ENCODE measurements at regions not wholly inside any gene's neighbourhood (a gene's known extent, or its start where the extent isn't known, plus 50 kb on each side); places are given as distances from the start of the nearest gene placed in this dataset.

DNA sequence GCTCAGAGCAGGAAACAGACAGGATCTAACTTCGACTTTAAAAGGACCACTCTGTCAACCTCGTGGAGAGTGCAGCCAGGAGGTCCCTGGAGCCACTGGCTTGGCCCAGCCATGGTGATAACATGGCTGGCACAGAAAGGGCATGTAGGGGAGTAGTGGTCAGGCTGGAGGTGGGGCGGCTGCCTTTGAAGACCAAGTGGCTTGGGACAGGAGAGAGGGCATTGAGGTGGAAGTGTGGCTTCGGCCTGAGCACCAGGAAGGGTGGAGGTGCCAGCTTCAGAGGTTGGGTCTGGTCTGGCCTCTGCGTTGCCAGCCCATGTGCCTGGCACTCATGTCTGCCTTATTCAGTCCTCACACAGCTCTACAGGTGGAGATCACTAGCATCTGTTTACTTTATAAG is 270.0 kb downstream of the NSG2 start:
- POLR2A ChIA-PET: no interaction called here
- Histone ChIP-seq H3K4me1 (ENCODE audit: control insufficient read depth in 1 of 2, insufficient read depth in 2 of 2, low read length in 2 of 2) (no peaks in the 10 kb centered on the region; a peak in 1 of 4 replicates), H3K36me3 (ENCODE audit: control insufficient read depth in 1 of 2, insufficient read depth in 2 of 2, low read length in 2 of 2) (no peaks in the 10 kb centered on the region), H3K4me2 (ENCODE audit: low read length) (no peak overlapping the region), H2AFZ (ENCODE audit: low read depth, low read length, poor library complexity, severe bottlenecking) (no peak overlapping the region), H3K27me3 (ENCODE audit: insufficient read depth, low read length) (peaks cover 14% of the 10 kb centered on the region; the same call in 1 of the 2 replicates), H3K79me2 (ENCODE audit: insufficient read depth, low read length) (no peaks in the 10 kb centered on the region), H3K27ac (ENCODE audit: low read depth, low read length) (no peak overlapping the region), H3K9me2 (ENCODE audit: insufficient read depth) (no peaks in the 10 kb centered on the region), H3K9me3 (ENCODE audit: control insufficient read depth in 1 of 2, insufficient read depth in 1 of 2, low read depth in 1 of 2, low read length in 2 of 2) (no peaks in the 10 kb centered on the region), H3K4me3 (replicated peaks in 1 of 2; ENCODE audit: low read depth in 1 of 2, low read length in 2 of 2) (no peak overlapping the region), H3K9ac (ENCODE audit: low read length) (no peak overlapping the region), H4K20me1 (ENCODE audit: insufficient read depth) (no peaks in the 10 kb centered on the region)
- intact Hi-C loops (cut with micrococcal nuclease): loop anchor here (5.0 kb wide), 1 partner anchor 1608 kb away; no protein-coding TSS in a partner anchor
- CTCF ChIA-PET: interaction anchor here (0.6 to 5.6 kb wide), 4 partner anchors 8 to 478 kb away, joined by 3 to 87 read pairs (median 4); partner anchors contain the start of gene NSG2
- DNase-seq (ENCODE audit: low read depth, low spot score) (no peak), ATAC-seq (no peak)
- no TSS peak for BruUV-seq (replicated peaks)
- TF ChIP-seq RAD21 (IDR thresholded peaks at IDR 0.05; ENCODE audit: low read depth): no peak
- TF ChIP-seq YY1 (IDR thresholded peaks at IDR 0.05; ENCODE audit: extremely low read depth, insufficient replicate concordance, low read depth, low read length): no peak
- RAD21 ChIA-PET (ENCODE audit: low non-redundant PET in 1 of 2, low total read pairs in 2 of 2, uncharacterized antibody in 2 of 2, unreplicated experiment in 2 of 2): interaction anchor here (3.9 to 4.9 kb wide), 2 partner anchors 270 kb away, joined by 18 to 23 read pairs; partner anchors contain the start of gene NSG2 (in 2 of the 2)

DNA sequence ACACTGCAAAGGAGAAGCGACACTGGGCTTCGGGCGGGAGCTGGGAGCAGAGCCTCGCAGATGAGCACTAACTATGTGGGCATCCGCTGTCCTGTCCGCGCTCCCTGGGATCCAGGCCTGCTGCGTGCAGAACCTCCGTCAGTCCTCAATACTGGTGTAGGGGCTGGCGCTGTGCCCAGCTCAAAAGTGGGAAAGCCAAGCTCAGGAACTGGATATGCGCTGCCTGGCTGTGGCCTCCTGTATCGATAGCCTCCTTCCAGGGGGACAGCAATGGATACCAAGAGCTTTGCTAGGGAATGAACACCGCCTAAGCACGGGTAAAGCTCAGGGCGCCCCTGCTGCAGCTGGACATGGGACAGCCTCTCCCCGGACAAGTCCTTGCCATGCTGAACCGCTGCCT is 270.4 kb downstream of the NSG2 start:
- H3K36me3 ChIP-seq (ENCODE audit: control insufficient read depth in 1 of 2, insufficient read depth in 2 of 2, low read length in 2 of 2): no peaks in the 10 kb centered on the region
- CTCF ChIA-PET: interaction anchor here (1.0 to 5.6 kb wide), 3 partner anchors 8 to 331 kb away, joined by 3 to 87 read pairs (median 5); partner anchors contain the start of gene NSG2
- intact Hi-C loops (cut with micrococcal nuclease): loop anchor here (2.0 to 5.0 kb wide), 2 partner anchors 343 to 1609 kb away; no protein-coding TSS in a partner anchor
- H3K79me2 ChIP-seq (ENCODE audit: insufficient read depth, low read length): no peaks in the 10 kb centered on the region
- H3K9me2 ChIP-seq (ENCODE audit: insufficient read depth): no peaks in the 10 kb centered on the region
- no peaks in the 10 kb centered on the region; a peak in 1 of 4 replicates for H3K4me1 ChIP-seq (ENCODE audit: control insufficient read depth in 1 of 2, insufficient read depth in 2 of 2, low read length in 2 of 2)
- H3K4me3 ChIP-seq (replicated peaks in 1 of 2; ENCODE audit: low read depth in 1 of 2, low read length in 2 of 2): no peak overlapping the region
- no TSS peak for BruUV-seq (replicated peaks)
- no peak overlapping the region for H2AFZ ChIP-seq (ENCODE audit: low read depth, low read length, poor library complexity, severe bottlenecking)
- RAD21 ChIA-PET (ENCODE audit: low non-redundant PET in 1 of 2, low total read pairs in 2 of 2, uncharacterized antibody in 2 of 2, unreplicated experiment in 2 of 2): interaction anchor here (3.9 to 4.9 kb wide), 2 partner anchors 270 kb away, joined by 18 to 23 read pairs; partner anchors contain the start of gene NSG2 (in 2 of the 2)
- H4K20me1 ChIP-seq (ENCODE audit: insufficient read depth): no peaks in the 10 kb centered on the region
- POLR2A ChIA-PET: no interaction called here
- H3K27ac ChIP-seq (ENCODE audit: low read depth, low read length): no peak overlapping the region
- no peaks in the 10 kb centered on the region for H3K9me3 ChIP-seq (ENCODE audit: control insufficient read depth in 1 of 2, insufficient read depth in 1 of 2, low read depth in 1 of 2, low read length in 2 of 2)
- ATAC-seq (no peak), DNase-seq (ENCODE audit: low read depth, low spot score) (no peak)
- peaks cover 14% of the 10 kb centered on the region; the same call in 1 of the 2 replicates for H3K27me3 ChIP-seq (ENCODE audit: insufficient read depth, low read length)
- H3K4me2 ChIP-seq (ENCODE audit: low read length): no peak overlapping the region
- no peak overlapping the region for H3K9ac ChIP-seq (ENCODE audit: low read length)
- TF ChIP-seq SRF (IDR thresholded peaks at IDR 0.05; ENCODE audit: low read depth) (no peak), POLR2A (IDR thresholded peaks at IDR 0.05; ENCODE audit: borderline replicate concordance, extremely low read depth, insufficient read depth, insufficient read length) (no peak), SIN3A (IDR thresholded peaks at IDR 0.05; ENCODE audit: low read depth) (no peak), ELF1 (IDR thresholded peaks at IDR 0.05; ENCODE audit: borderline replicate concordance, low read depth) (no peak), ZNF274 (IDR thresholded peaks at IDR 0.05; ENCODE audit: low read depth, low read length) (no peak), EZH2phosphoT487 (IDR thresholded peaks at IDR 0.05; ENCODE audit: borderline replicate concordance) (no peak), TCF7L2 (IDR thresholded peaks at IDR 0.05; ENCODE audit: borderline replicate concordance, extremely low read depth, insufficient read depth, insufficient read length) (no peak), RAD21 (IDR thresholded peaks at IDR 0.05; ENCODE audit: low read depth) (no peak), ATF3 (IDR thresholded peaks at IDR 0.05) (no peak), REST (IDR thresholded peaks at IDR 0.05; ENCODE audit: low read depth) (no peak), EZH2 (IDR thresholded peaks at IDR 0.05) (no peak)
- TF ChIP-seq, protein P1, sequence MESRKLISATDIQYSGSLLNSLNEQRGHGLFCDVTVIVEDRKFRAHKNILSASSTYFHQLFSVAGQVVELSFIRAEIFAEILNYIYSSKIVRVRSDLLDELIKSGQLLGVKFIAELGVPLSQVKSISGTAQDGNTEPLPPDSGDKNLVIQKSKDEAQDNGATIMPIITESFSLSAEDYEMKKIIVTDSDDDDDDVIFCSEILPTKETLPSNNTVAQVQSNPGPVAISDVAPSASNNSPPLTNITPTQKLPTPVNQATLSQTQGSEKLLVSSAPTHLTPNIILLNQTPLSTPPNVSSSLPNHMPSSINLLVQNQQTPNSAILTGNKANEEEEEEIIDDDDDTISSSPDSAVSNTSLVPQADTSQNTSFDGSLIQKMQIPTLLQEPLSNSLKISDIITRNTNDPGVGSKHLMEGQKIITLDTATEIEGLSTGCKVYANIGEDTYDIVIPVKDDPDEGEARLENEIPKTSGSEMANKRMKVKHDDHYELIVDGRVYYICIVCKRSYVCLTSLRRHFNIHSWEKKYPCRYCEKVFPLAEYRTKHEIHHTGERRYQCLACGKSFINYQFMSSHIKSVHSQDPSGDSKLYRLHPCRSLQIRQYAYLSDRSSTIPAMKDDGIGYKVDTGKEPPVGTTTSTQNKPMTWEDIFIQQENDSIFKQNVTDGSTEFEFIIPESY (IDR thresholded peaks at IDR 0.05; ENCODE audit: extremely low read depth, insufficient replicate concordance, low read length): no peak

Measured in HCT116 (cell line).